B cell (primary cell): ENCODE measurements at regions not wholly inside any gene's neighbourhood (a gene's known extent, or its start where the extent isn't known, plus 50 kb on each side); places are given as distances from the start of the nearest gene placed in this dataset.

Experiments
- ATAC-seq: fragments of 200-7000 bp; cut with Tn5 transposase; one replicate; pipeline ENCODE4 v1.10.0; 2021; ENCODE audit warnings: low read depth, mild to moderate bottlenecking, moderate number of reproducible peaks, moderate library complexity
- CTCF ChIA-PET: fragments of 350-600 bp; sonication (Branson Sonifier 250); formaldehyde crosslinking; loops from one replicate; lab custom pipeline; 2021; ENCODE audit warnings: antibody characterized with exemption, inconsistent platforms; lab: Charles Lee
- POLR2A ChIA-PET: fragments of 350-600 bp; sonication (Branson Sonifier 250); formaldehyde crosslinking; loops from one replicate; lab custom pipeline; 2021; ENCODE audit warnings: antibody characterized with exemption; lab: Charles Lee
- DNase-seq: peaks from one replicate; pipeline ENCODE4 v3.0.0; 2013
- H2AFZ ChIP-seq: 2 replicates; pipeline ENCODE4 v1.6.1; 2012; ENCODE audit warnings: mild to moderate bottlenecking, low read depth, low read length; ENCODE audit not compliant: insufficient read depth, poor library complexity, severe bottlenecking
- H3K27ac ChIP-seq, 2 donors: 1 replicate in 1 of 2; 2 replicates in 1 of 2; pipeline ENCODE4 v1.5.1; 2012 to 2013; ENCODE audit warnings: low read length in 2 of 2, mild to moderate bottlenecking in 2 of 2, moderate library complexity in 1 of 2
- H3K27me3 ChIP-seq, 4 experiments: fragments of 200-600 bp in 1 of 4; sonication (generic) in 1 of 4; replicated peaks in 1 of 4; 1 replicate in 2 of 4; 2 replicates in 2 of 4; pipeline versions ENCODE4 v1.6.1 to v1.7.0; 2013 to 2016; ENCODE audit warnings: low read length in 3 of 4, mild to moderate bottlenecking in 2 of 4, mixed read lengths in 1 of 4, moderate library complexity in 1 of 4; ENCODE audit not compliant: insufficient read depth in 4 of 4, control insufficient read depth in 3 of 4; ENCODE audit errors: control extremely low read depth in 1 of 4
- H3K36me3 ChIP-seq, 2 experiments: replicated peaks in 1 of 2; 1 replicate in 1 of 2; 2 replicates in 1 of 2; pipeline versions ENCODE4 v1.6.1 to v1.7.1; 2013; ENCODE audit warnings: low read length in 1 of 2; ENCODE audit not compliant: insufficient read depth in 2 of 2, control insufficient read depth in 1 of 2; ENCODE audit errors: control extremely low read depth in 1 of 2, extremely low read depth in 1 of 2
- H3K4me1 ChIP-seq, 2 donors: fragments of 200-600 bp in 1 of 2; sonication (generic) in 1 of 2; 1 replicate in 1 of 2; 2 replicates in 1 of 2; pipeline versions ENCODE4 v1.5.1 to v1.6.1; 2013 to 2017; ENCODE audit warnings: low read length in 2 of 2; ENCODE audit not compliant: control insufficient read depth in 2 of 2, insufficient read depth in 2 of 2
- H3K4me2 ChIP-seq: replicated peaks from 2 replicates; pipeline ENCODE3; 2012; ENCODE audit warnings: mild to moderate bottlenecking, low read depth, low read length; ENCODE audit not compliant: poor library complexity, severe bottlenecking
- H3K4me3 ChIP-seq, 5 experiments: fragments of 200-600 bp in 1 of 5; sonication (generic) in 1 of 5; 1 replicate in 3 of 5; 2 replicates in 2 of 5; pipeline versions ENCODE4 v1.5.1 to v1.7.0; 2011 to 2016; ENCODE audit warnings: low read length in 4 of 5, mild to moderate bottlenecking in 4 of 5, low read depth in 2 of 5, control low read depth in 1 of 5, moderate library complexity in 1 of 5; ENCODE audit not compliant: insufficient read depth in 1 of 5; ENCODE audit errors: control extremely low read depth in 1 of 5, extremely low read depth in 1 of 5
- H3K79me2 ChIP-seq: fragments of 200-600 bp; sonication (generic); one replicate; pipeline ENCODE4 v1.6.0; 2016; ENCODE audit warnings: low read length; ENCODE audit not compliant: control insufficient read depth, insufficient read depth
- H3K9ac ChIP-seq: fragments of 200-600 bp; sonication (generic); 2 replicates; pipeline ENCODE4 v1.6.1; 2017; ENCODE audit warnings: mild to moderate bottlenecking, low read length, moderate library complexity
- H3K9me3 ChIP-seq, 3 donors: one replicate each; pipeline versions ENCODE4 v1.6.1 to v1.7.1; 2013; ENCODE audit warnings: low read length in 2 of 3; ENCODE audit not compliant: control insufficient read depth in 2 of 3, insufficient read depth in 1 of 3; ENCODE audit errors: control extremely low read depth in 1 of 3
- H4K20me1 ChIP-seq: 2 replicates; pipeline ENCODE4 v1.6.0; 2012; ENCODE audit warnings: mild to moderate bottlenecking, low read length; ENCODE audit not compliant: insufficient read depth, control insufficient read depth, poor library complexity, severe bottlenecking
- H3K27ac Mint-ChIP-seq: one replicate; pipeline ENCODE4 v1.8.0; 2021; ENCODE audit warnings: mixed read lengths
- H3K27me3 Mint-ChIP-seq: one replicate; pipeline ENCODE4 v1.8.0; 2021; ENCODE audit warnings: mixed read lengths
- H3K4me1 Mint-ChIP-seq: one replicate; pipeline ENCODE4 v1.8.0; 2021; ENCODE audit warnings: mixed read lengths
- H3K4me3 Mint-ChIP-seq: one replicate; pipeline ENCODE4 v1.8.0; 2021; ENCODE audit warnings: mixed read lengths
- H3K9me3 Mint-ChIP-seq: one replicate; pipeline ENCODE4 v1.8.0; 2022; ENCODE audit warnings: mixed read lengths; ENCODE audit not compliant: insufficient read depth
- CTCF ChIP-seq: fragments of 200-600 bp; IDR thresholded peaks from one replicate; pipeline ENCODE4 v1.8.0; 2022; ENCODE audit warnings: antibody characterized with exemption, mild to moderate bottlenecking
- EZH2 ChIP-seq: IDR thresholded peaks from 2 replicates; pipeline ENCODE4 v1.6.1; 2012; ENCODE audit warnings: borderline replicate concordance, low read depth, mild to moderate bottlenecking, moderate library complexity, low read length; ENCODE audit not compliant: insufficient read depth, poor library complexity, severe bottlenecking
- WGBS: methylation state at CpG from one replicate; pipeline ENCODE4 v1.1.5; 2013; ENCODE audit warnings: missing lambda C conversion rate; ENCODE audit not compliant: insufficient coverage; 5-methylcytosine and 5-hydroxymethylcytosine counted together
- intact Hi-C: fragments of 100-400 bp; cut with micrococcal nuclease; formaldehyde crosslinking; loops from one replicate; pipeline ENCODE4 v1.10.0; 2022

GRCh38 chr13:24623149-24623665 is 57.0 kb upstream of the ATP12A start:
- H3K27me3 Mint-ChIP-seq = no peaks in the 10 kb centered on the region
- Histone ChIP-seq H3K4me2 (no peak overlapping the region), H3K4me3 (no peak overlapping the region), H3K36me3 (no peaks in the 10 kb centered on the region), H3K79me2 (no peaks in the 10 kb centered on the region), H3K27me3 (no peaks in the 10 kb centered on the region), H4K20me1 (no peaks in the 10 kb centered on the region), H3K9me3 (peaks cover 0 to 17% (median 0%) of the 10 kb centered on the region in 3 donors), H2AFZ (no peak overlapping the region), H3K9ac (no peak overlapping the region), H3K4me1 (peaks cover 20 to 34% of the 10 kb centered on the region in 2 donors), H3K27ac (no peak overlapping the region)
- no peaks in the 10 kb centered on the region for H3K9me3 Mint-ChIP-seq
- TF ChIP-seq CTCF (no peak), EZH2 (no peak)
- H3K27ac Mint-ChIP-seq = no peak overlapping the region
- H3K4me1 Mint-ChIP-seq = peaks cover 26% of the 10 kb centered on the region
- CTCF ChIA-PET = no interaction called here
- ATAC-seq (no peak), DNase-seq (no peak)
- 91% methylated on average over 18 of the region's 18 CpGs for WGBS
- intact Hi-C loops = no loop called here
- no peak overlapping the region for H3K4me3 Mint-ChIP-seq
- POLR2A ChIA-PET = no interaction called here

GRCh38 chr13:24624363-24624762 is 55.8 kb upstream of the ATP12A start:
- no peak overlapping the region for H3K4me3 ChIP-seq
- no peak overlapping the region for H3K27ac Mint-ChIP-seq
- TF ChIP-seq EZH2 (no peak), CTCF (no peak)

More at GRCh38 chr13:24624363-24624762, 55.8 kb upstream of the ATP12A start:
- H3K79me2 ChIP-seq = no peaks in the 10 kb centered on the region
- POLR2A ChIA-PET = no interaction called here
- intact Hi-C loops = no loop called here
- Mint-ChIP-seq H3K27me3 (no peaks in the 10 kb centered on the region), H3K4me3 (no peak overlapping the region), H3K9me3 (no peaks in the 10 kb centered on the region), H3K4me1 (peaks cover 14% of the 10 kb centered on the region)
- WGBS = 93% methylated on average over 11 of the region's 12 CpGs
- no peak for ATAC-seq
- peaks cover 8 to 22% of the 10 kb centered on the region in 2 donors for H3K4me1 ChIP-seq
- H2AFZ ChIP-seq = no peak overlapping the region
- CTCF ChIA-PET = no interaction called here
- peaks cover 0 to 10% (median 0%) of the 10 kb centered on the region in 3 donors for H3K9me3 ChIP-seq
- no peaks in the 10 kb centered on the region for H3K36me3 ChIP-seq
- no peak overlapping the region for H3K4me2 ChIP-seq
- no peak for DNase-seq
- H3K27me3 ChIP-seq = no peaks in the 10 kb centered on the region
- H3K9ac ChIP-seq = no peak overlapping the region
- no peaks in the 10 kb centered on the region for H4K20me1 ChIP-seq
- no peak overlapping the region for H3K27ac ChIP-seq
